ENCODE measurements at regions not wholly inside any gene's neighbourhood (a gene's known extent, or its start where the extent isn't known, plus 50 kb on each side); places are given as distances from the start of the nearest gene placed in this dataset.

GRCh38 chr13:106723036-106723435, 155.1 kb upstream of the ARGLU1 start:
- in situ Hi-C loops (cut with HindIII; ENCODE audit: low pct_ligation_motif_present, low pct_unique_long_range_greater_than_20kb, low sequenced_read_pairs), result no loop called here

DNA sequence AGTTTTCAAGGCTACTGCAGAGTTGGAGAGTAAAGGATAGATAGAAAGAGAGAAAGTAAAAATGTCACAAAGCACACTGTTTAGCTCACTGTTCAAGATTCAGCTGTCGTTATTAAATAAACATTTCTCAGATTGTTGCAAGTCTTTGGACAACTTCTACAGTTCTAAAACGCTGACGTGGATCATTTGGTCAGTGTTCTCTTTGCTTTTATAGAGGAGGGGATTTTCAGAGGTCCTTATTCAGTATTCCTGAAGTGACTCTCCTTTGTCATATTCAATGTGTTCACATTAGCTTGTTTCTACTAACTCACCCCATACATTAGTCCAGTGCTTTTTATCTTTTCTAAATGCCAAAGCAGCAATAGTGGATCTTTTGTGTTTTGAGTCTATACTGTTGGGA, 154.7 kb upstream of the ARGLU1 start:
- DNase-seq, result no peak
- in situ Hi-C loops (cut with HindIII; ENCODE audit: low pct_ligation_motif_present, low pct_unique_long_range_greater_than_20kb, low sequenced_read_pairs), result no loop called here

More at GRCh38 chr13:106723036-106723435, 155.1 kb upstream of the ARGLU1 start:
- DNase-seq, result no peak

DNA sequence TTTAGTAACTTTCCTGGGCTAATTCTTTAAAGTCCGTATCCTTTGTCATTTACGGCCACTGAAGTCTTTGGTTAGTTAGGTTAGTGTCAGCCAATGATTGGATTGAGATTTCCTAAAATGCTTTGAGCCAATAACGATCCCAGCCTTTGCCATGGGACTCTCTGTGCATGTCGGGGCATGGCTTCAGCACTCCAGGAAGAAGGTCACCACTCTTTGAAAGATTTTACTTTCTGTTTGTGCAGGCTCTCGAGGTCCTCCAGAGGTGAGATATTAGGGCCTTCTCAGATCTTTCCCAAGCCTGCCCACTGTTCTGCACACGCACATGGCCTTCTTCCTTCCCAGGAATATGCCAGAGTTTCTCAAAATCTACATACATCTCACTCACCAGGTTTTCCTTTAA, 153.7 kb upstream of the ARGLU1 start:
- DNase-seq, result no peak
- in situ Hi-C loops (cut with HindIII; ENCODE audit: low pct_ligation_motif_present, low pct_unique_long_range_greater_than_20kb, low sequenced_read_pairs), result no loop called here

DNA sequence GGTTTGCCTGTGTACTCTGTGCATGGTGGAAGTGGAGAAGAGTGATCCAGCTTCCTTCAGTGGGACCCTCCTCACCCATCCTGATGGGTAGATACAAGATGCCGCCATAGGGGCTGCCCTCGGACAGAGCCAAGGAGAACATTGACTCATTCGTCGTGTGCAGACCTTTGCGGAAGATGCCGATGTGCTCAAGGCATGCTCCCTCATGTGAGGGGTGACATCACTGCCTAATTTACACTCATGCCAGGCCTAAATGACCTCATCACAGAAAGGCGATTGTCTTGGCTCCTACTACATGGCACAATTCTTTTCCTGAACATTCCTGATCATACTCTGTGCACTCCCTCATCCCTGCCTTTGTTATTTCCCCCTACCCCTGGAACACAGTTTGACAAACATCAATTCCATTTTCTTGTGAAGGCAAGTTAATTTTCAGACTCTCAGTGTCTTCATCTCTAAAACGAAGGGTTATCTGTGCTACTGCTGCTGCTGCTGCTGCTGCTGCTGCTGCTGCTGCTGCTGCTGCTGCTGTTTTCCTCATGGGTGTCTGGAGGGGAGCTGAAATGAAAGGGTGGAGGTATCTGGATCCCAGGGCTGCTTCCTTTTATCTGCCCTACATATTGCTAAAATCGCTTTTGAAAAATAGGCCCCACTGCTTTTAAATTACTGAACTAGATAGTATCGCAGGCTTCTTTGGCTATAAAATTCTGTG, 146.5 kb upstream of the ARGLU1 start:
- in situ Hi-C loops (cut with HindIII; ENCODE audit: low pct_ligation_motif_present, low pct_unique_long_range_greater_than_20kb, low sequenced_read_pairs), result no loop called here
- DNase-seq, result no peak

- in situ Hi-C loops (cut with HindIII; ENCODE audit: low pct_ligation_motif_present, low pct_unique_long_range_greater_than_20kb, low sequenced_read_pairs), result no loop called here
- no peak for DNase-seq
Observed at GRCh38 chr13:106712381-106712780, 144.4 kb upstream of the ARGLU1 start.

GRCh38 chr13:106710266-106710665, 142.3 kb upstream of the ARGLU1 start:
- in situ Hi-C loops (cut with HindIII; ENCODE audit: low pct_ligation_motif_present, low pct_unique_long_range_greater_than_20kb, low sequenced_read_pairs), result no loop called here
- DNase-seq, result no peak

DNA sequence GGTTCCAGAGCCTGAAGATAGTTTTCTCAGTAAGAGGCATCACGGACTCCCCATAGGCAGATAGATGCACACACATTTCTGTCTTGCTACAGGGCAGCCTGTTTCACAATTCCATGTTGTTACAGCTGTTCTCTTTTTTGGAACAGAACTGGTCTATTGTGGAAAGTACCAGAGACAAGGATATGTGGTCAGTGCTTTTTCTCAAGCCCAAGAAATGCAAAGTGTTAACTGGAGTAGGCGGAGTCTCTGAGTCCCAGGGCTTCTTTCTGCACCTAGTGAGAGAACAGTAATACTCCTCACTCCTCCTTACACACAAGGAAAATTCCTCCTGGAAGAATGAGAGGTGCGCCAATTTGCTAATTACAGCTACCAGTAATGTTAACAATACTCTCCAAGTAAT, 141.6 kb upstream of the ARGLU1 start:
- in situ Hi-C loops (cut with HindIII; ENCODE audit: low pct_ligation_motif_present, low pct_unique_long_range_greater_than_20kb, low sequenced_read_pairs), result no loop called here
- no peak for DNase-seq

DNA sequence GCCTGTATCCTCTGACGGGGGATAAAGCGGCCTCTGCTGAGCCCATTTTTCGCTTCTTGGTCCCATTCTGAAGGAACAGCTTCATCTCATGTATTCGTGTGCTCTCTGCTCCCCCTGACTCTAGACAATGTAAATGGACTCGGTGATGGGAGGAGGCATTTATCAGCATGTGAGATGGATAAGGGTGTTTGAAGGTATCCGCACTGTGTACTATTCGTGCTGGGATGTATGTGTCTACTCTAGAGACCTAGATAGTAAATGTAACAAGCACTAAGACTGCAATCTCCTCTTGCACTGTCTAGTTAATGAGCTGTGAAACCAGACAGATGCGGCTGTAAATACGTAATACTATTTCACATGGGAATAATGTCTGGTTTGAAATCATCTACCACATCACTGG, 134.6 kb upstream of the ARGLU1 start:
- in situ Hi-C loops (cut with HindIII; ENCODE audit: low pct_ligation_motif_present, low pct_unique_long_range_greater_than_20kb, low sequenced_read_pairs), result no loop called here
- DNase-seq, result no peak

DNA sequence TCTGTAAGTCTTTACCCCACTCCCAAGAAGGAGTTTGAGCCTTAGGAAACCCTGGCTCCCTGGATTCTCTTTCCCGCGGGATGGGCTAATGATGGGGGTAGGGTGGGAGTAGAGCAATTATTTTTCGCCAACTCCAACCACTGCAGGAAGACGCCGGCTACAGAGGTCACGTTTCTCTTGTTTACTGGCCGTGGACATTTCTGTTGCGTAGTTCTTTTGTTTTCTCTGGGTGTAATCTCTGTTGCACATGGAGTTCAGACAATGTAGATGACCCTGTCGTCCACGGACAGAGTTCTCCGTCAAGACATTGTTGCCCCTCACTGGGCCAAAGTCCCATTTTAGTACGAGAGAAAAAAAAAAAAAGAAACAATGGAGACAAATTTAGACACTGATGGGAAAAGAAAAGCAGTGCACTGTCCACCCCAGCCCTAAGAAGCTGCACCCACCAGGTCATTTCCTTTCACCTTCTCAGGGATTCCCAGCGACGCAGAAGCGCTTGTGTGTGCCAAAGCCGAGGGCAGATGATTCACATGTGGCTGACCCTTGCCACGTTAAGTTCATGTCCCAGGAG, 133.9 kb upstream of the ARGLU1 start:
- in situ Hi-C loops (cut with HindIII; ENCODE audit: low pct_ligation_motif_present, low pct_unique_long_range_greater_than_20kb, low sequenced_read_pairs), result no loop called here
- no peak for DNase-seq

- in situ Hi-C loops (cut with HindIII; ENCODE audit: low pct_ligation_motif_present, low pct_unique_long_range_greater_than_20kb, low sequenced_read_pairs), result no loop called here
- DNase-seq, result no peak
Observed at GRCh38 chr13:106700439-106700838, 132.5 kb upstream of the ARGLU1 start.

- in situ Hi-C loops (cut with HindIII; ENCODE audit: low pct_ligation_motif_present, low pct_unique_long_range_greater_than_20kb, low sequenced_read_pairs), result no loop called here
- DNase-seq, result no peak
Observed at GRCh38 chr13:106700007-106700406, 132.1 kb upstream of the ARGLU1 start.

GRCh38 chr13:106699311-106699710, 131.4 kb upstream of the ARGLU1 start:
- no peak for DNase-seq
- in situ Hi-C loops (cut with HindIII; ENCODE audit: low pct_ligation_motif_present, low pct_unique_long_range_greater_than_20kb, low sequenced_read_pairs), result no loop called here

DNA sequence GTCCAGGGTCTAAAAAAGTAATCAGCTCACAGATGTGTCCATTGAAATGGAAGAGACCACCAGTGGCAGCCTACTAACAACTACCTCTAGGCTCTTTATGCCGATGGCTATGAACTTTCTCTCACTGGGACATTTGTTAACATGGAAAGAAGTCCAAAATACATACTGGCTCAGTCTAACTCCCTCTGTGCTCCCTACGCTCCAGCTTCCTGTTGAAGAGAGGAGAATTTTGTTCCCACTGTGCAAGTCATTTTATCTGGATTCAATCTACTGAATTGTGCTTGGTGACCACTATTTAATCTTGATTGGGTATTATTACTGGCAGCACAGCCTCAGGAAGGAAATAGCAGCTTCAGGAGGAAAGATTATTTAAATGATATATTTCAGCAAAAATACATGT, 128.8 kb upstream of the ARGLU1 start:
- DNase-seq, result no peak
- in situ Hi-C loops (cut with HindIII; ENCODE audit: low pct_ligation_motif_present, low pct_unique_long_range_greater_than_20kb, low sequenced_read_pairs), result no loop called here

DNA sequence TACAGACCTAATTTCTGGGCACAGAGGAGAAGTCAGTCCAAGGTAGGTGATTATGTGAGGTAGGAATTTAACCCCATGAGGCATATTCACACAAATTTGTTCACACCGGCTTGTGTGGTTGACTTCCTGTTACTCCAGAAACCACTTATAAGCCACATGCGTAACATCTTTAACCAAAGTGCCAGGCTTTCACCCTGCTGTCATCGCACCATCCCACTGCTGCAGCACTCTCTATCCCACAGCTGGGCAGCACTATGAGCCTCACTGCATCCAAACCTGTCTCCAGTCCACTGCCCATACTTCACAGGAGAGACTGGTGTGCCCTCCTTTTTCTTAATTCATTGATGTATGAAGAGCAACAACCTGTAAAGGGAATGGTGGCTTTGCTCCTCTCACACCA, 128.2 kb upstream of the ARGLU1 start:
- in situ Hi-C loops (cut with HindIII; ENCODE audit: low pct_ligation_motif_present, low pct_unique_long_range_greater_than_20kb, low sequenced_read_pairs), result no loop called here
- DNase-seq, result no peak

DNA sequence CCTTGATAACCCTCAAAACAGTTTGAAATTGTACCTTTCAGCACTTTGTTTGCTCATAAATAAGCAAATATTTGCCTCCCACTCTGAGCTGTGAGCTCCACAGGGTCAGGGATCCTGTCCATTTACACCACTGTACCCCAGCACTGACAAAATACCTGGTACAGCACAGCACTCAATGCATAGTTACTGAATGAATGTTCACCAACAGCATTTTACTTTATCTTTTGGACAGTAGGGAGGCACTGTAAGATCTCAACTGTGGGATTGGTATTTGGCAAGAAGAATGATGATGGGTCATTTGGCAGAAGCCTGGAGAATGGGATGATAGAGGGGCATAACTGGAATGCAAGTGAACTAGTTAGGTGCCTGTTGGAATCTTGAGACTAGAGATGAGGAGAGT, 127.2 kb upstream of the ARGLU1 start:
- in situ Hi-C loops (cut with HindIII; ENCODE audit: low pct_ligation_motif_present, low pct_unique_long_range_greater_than_20kb, low sequenced_read_pairs), result no loop called here
- DNase-seq, result no peak

DNA sequence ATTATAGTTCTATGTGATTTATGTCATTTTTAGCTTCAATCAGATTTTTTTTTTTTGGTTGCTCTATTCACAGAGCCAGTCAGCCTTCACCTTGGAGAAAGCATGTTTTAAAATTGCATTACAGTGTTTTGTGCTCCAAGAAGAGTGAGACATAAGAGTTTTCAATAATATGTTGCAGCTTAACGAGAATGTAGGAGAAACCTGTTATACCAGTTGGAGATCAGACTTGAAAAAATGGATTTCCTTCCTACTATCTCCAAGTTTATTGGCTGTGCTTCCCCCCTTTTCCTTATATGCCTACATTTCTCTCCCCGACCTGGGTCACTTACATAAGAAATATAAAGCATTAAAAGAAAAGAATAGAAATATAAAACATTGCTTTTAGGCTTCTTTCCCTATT, 123.9 kb upstream of the ARGLU1 start:
- in situ Hi-C loops (cut with HindIII; ENCODE audit: low pct_ligation_motif_present, low pct_unique_long_range_greater_than_20kb, low sequenced_read_pairs), result no loop called here
- DNase-seq, result no peak

DNA sequence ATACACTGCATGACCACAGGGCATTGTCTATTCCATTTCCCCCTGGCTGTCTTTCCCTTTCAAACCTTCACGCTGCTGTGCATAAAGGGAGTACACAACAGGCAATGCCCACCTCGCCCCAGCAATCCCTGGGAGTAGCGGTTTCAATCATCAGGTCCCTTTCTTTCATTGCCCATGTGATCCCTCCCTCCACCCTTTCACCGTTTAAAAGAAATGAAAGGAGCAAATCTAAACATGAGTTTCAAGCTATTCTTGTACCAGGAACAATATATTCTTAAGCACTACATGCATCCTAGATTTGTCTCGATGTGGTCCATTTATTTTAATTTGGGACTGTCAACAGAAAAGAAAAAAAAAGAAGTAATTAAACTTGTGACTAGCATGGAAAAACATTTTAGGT, 123.4 kb upstream of the ARGLU1 start:
- in situ Hi-C loops (cut with HindIII; ENCODE audit: low pct_ligation_motif_present, low pct_unique_long_range_greater_than_20kb, low sequenced_read_pairs), result no loop called here
- DNase-seq, result no peak

DNA sequence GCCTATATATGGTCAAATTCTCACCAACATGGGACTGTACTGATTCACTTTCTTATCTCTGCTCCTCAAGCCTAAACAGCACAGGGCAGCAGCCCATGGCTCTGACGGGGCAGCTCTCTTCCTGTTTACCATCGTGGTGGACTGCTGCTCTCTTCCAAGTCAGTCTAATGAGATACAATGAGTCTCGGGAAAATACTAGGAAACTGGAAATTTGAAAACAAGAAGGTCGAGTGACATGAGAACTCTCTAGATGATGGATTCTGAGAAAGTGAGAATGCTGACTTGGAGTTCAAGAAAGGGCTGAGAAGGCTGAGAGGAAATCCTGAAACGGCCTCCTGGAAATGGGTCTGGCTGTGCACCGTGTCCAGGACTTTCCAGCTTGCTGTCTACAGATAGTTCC, 122.8 kb upstream of the ARGLU1 start:
- in situ Hi-C loops (cut with HindIII; ENCODE audit: low pct_ligation_motif_present, low pct_unique_long_range_greater_than_20kb, low sequenced_read_pairs), result no loop called here
- DNase-seq, result no peak

GRCh38 chr13:106689906-106690305, 122.0 kb upstream of the ARGLU1 start:
- in situ Hi-C loops (cut with HindIII; ENCODE audit: low pct_ligation_motif_present, low pct_unique_long_range_greater_than_20kb, low sequenced_read_pairs), result no loop called here

DNA sequence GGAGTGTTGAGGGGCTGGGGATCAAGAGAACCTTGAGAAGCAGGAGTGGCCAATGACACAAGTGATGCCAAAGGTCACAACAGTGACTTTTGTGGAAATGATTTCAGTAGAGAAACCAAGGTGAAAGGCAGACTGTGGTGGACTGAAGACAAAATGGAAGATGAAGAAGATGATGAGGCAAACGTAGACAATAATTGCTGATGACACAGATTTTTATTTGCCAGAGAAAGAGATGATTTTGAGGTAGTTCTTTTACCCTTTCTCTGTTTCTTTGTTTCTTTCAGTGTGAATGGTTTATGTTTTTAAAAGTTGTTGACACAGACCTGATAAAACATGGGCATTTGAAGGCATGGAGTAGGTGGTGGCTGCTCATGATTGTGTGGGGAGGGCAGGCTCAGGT, 121.0 kb upstream of the ARGLU1 start:
- DNase-seq, result no peak
- in situ Hi-C loops (cut with HindIII; ENCODE audit: low pct_ligation_motif_present, low pct_unique_long_range_greater_than_20kb, low sequenced_read_pairs), result no loop called here

More at GRCh38 chr13:106689906-106690305, 122.0 kb upstream of the ARGLU1 start:
- no peak for DNase-seq

Measured in ACHN (cell line).